ENCODE measurements at regions not wholly inside any gene's neighbourhood (a gene's known extent, or its start where the extent isn't known, plus 50 kb on each side); places are given as distances from the start of the nearest gene placed in this dataset.

DNA sequence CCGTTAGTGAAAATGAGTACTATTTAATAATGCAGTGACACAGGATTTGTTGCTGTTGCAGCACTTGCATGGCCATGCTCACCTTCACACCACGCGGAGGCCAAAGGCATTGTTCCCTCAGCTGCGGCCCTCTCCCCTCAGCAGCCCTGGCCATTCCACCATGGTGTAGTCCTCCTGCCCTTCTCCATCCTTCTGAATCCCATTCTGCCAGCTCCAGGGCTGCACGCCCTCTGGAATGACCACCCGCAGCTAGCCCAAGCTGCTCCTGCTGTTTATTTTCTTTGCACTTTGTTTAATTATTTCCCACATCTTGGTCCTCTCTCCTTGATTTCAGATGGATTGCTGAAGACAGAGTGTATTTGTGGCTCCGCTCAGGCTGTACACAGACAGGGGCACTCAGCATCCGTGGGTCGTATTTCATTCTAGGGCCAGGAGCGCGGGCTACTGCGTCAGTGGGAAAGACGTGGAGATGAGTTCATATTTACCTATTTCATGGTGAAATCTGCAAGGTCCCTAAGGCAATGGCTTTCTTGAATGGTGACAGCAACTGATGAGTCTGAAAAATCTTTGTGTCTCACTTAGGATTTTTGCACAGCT is 81.4 kb upstream of the DUSP22 start:
- DNase-seq = no peak

DNA sequence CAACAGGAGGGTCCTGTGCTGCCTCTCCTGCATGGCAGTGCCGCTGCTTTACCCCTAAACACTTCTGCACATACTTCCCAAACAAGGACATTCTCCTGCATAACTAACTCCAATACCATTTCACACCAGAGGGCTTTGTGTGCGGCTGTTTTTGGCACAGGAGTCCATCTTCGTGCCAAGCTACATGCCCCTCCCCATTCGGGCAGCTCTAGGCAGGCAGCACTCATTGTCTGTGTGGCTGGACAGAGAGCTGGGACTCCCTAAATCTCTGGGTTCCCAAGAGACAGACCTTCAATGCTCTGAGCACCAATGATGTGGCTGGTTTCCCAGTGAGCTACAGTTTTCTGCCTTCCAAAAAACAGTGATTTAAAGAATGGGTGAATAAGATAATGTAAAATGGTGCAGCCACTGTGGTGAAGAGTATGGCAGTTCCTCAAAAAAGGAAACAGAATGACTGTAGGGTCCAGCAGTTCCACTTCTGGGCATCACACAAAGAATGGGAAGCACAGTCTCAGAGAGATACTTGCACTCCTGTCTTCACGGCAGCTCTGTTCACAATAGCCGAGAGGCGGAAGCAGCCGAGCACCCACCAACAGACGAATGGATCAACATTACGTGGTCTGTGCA is 80.3 kb upstream of the DUSP22 start:
- no peak for DNase-seq

DNA sequence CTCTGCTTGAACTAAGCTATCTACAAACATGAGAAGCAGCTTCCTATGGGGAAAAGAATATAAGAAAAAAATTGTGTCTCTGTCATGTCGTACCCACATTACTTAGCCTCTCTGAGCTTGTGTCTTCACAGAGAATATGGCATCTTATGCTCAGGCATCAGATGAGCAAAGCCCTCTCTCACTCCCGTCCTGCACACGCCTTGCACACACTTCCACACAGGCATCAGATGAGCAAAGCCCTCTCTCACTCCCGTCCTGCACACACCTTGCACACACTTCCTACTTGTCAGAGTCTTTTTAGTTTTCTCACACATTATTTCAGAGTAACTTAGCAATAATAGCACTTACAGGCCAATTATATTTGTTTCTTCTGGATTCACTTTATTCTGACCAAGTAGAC is 79.0 kb upstream of the DUSP22 start:
- no peak for DNase-seq

DNA sequence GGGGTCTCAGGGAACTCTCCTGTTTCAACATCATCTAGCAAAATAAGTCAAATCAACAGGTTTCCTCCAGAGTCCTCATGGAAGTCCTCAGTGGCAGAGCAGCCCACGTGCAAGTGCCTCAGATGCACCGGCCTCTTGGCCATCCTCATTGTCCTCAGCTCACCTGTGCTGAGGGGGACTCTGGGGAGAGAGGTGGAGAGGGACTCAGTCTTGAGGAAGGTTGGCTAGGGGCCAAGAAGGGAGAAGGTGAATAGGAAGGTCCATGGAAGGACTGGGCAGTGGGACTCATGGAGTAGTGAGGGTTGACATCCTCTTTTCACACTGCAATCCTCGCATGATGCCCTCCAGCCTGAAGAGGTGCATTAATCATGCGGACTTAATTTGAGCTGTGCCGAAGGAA is 77.9 kb upstream of the DUSP22 start:
- DNase-seq = no peak

DNA sequence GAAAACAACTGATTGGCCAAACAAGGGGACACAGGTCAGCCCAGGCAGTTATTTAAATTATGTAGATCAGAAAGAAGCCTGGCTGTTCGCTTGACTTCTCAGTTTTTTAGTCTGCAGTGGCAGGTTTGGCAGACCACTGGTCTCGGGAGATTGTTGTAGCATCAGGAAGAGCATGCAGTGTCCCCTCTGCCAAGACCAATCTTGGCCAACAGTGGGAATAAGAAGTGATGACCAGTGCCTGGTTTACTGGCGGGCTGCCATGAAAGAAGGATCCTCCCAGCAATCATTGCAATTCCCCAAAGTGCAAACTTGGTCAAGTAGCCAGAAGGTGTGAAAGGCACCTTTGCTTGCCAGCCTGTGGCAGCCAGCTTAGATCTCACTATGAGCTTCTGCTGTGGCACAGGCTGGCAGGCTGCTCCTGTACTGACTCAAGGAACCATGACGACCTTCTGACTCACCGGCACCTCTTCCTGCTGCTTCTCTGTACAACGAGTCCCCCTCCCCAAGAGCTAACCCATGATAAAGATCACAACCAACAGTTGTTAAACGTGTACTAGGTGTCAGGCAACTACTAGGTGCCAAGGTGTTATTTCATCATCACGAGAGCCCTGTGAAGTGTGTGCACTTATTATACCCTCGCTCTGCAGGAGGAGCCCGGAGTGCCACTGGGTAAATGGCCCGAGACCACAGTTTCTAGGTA is 76.8 kb upstream of the DUSP22 start:
- DNase-seq = no peak

DNA sequence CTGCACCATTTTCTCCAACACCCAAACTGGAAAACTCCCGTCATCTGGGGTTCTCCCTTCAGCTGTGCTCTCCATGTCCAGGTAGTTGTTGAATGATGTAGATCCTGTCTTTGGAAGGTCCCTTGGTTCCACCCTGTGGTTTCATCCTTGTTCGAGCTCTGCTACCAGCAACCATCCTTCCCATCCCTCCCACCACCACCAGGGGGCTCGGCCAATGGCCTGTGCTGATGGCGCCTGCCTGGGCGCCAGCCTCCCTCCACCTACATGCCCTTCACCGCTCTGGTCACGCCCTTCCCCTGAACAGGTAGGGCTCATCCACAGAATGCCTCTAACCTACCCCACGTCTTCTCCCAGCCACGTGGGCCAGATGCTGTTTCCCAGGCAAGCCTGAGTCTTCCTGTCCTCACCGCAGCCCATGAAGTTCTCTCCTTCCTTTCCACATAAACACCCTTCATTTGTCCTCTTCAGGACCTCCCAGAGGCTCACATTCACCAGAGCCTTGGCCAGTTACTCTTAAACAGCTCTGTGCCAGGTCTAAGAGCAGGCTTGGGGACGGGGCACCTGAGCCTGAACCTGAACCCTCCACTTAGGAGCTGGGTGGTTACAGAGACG is 75.1 kb upstream of the DUSP22 start:
- no peak for DNase-seq

DNA sequence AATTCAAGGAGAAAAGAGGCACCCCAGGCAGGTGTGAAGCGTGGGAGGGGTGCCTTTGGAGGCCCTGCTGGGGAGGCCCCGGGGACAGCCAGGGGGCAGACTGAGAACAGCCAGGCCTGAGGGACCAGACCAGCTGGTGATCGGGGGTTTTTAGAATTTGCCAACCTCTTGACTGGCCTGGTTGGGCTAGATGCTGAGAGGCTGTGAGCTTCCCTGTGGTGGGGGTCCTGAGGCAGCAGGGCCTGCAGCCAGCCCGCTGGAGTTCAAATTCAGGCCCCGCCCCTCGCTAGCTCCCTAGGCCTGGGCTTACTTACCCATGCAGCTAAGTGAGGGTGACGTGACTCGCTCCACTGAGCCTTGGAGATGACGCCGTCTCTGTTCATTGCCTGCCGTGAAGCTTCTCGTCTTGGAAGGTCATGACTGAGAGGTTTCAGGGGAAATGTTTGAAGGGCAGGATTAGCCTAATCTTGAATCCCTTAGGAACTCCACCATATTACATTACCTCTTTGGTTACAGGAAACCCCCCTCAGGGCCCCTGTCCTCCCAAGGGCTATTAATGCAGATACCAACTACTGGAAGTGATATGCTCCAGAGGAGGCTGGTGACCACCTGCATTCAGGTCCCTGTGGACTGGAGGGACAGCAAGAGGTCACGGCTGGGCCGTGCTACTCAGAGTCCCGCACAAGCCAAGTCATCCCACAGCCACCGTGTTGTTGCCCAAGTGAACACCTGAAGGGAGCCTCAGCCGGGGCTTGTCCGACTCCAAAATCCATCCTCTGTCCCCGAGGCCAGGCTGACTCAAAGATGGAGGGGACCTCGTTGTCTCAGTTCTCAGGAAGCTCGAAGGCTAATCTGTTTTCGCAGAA is 73.9 kb upstream of the DUSP22 start:
- DNase-seq = peak in 1 of 2 experiments; percentile 15

DNA sequence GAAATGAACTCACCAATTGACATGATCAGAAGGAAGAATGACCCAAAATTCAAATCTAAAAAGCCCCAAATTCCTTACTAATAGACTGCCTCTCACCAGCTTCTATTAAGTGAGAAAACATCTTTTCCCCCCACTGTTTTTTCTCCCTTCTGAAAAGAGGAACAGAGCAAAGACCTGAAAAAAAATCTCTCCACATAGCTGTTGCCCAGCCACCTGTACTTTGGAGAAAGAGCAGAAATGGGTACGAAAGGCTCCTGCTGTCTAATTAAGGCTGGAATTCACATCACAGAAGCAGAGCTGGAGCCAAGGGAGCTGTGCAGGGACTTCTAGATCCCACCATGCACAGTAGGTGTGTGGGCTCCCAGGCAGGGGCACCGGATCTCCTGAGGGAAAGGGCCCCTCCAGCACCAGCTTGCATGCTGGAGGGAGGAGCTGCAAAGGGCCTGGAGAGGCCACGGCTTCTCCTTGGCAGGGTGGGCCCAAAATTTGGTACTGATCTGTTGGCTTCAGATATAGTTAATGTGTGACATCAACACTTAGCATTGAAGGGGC is 73.2 kb upstream of the DUSP22 start:
- no peak for DNase-seq

DNA sequence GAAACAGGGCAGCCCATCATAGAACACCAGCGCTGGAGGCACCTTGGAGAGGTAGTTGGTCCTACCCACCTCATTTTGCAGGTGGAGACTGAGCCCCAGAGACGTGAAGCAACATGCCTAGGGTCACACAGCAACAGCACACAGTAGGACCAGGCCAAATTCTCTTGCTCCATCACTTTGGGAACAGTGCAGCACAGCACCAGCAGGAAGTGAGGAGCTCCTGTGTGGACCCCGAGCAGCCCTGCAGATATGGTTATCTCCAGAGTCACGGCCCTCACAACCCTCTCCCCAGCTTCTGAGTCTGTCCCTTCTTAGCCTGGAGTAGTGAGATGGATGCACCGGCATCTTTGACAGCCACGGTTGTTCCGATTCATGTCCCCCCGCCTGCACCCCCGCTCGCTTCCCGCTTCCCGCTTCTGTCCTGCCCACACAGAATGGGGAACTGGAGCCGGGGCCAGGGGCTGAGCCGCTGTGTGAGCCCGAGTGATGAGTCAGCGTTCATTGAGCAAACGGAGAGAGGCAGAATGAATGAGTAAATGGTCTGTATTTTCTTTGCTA is 72.6 kb upstream of the DUSP22 start:
- DNase-seq = no peak

DNA sequence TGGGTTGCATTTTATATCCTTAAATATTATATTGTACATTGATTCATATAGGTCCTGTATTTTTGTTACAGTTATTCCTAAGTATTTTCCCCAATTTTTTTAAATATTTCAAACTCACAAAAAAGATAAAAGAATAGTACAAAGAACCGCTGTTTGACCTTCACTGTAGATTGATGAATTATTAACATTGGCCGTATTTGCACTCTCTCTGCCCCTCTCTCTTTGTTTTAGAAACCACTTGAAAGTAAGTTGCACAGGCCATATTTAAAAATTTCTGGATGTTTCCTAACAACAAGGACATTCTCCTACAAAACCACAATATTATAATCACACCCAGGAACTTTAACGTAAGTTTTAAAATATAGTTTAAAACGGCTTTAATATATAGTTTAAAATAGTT is 72.0 kb upstream of the DUSP22 start:
- DNase-seq = no peak

DNA sequence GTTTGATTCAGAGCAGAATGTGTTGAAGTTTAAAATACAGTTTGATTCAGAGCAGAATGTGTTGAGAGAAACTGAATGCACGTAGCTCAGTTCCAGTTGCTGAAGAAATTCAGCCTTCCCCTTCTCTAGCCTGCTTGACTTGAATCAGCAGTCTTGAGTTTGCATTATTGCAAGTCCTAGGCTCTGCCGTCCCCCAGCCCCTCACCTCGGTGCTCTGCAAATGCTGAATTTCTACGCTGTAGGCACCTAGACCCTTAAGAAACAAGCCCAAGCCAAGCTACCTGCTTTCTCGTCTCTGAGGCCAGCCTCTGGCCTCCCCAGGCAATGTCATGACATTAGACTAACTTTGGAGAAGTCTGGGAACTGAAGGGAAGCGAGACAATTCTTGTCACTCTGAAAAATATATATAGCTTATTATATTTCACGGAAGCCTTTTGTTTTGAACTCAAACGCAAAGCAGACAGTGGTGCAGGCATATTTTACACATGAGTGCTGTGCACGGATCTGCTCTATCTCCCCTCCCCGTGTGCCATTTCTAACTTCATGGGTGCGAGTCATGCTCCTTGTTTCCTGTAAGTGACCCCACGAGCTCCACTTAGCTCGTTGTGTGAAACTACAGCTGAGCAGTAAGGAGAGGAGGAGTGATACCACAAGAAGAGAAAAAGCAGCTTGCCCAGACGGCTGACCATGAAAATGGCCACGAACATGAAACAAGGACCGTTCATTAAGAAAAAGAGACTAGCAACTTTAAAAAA is 71.4 kb upstream of the DUSP22 start:
- no peak for DNase-seq

DNA sequence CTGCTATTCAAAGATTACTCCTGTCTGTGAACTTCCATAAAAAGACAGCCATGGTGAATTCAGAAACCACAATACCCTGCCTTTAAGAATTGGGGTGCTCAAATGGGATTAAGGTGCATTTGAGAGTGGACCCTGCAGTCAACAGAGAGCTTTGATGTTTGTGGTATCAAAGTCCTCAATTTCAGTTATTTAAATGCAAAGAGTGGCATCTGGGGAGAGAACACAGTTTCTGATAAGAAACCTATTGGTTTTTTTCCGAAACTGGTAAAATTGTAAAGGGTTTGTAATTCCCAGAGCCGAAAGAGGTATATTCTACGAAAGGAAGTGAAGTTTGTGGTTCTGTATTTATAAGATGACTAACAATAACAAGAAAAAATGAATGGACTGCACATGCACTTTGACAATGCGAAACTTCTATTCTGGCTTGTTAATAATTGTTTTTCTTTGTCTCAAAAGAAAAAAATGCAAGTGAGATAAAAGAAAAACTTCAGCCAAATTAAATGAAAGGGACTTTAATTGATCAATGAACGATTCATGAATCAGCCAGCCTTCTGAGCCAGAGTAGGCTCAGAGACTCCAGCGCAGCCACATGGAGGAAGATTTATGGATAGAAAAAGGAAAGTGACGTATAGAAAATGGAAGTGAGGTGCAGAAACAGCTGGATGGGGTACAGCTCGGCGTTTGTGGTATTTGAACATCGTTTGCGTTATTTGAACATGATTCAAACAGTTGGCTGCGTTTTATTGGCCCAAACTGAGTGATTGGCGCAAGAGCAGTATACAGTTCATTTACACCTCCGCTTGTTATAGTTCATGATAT is 70.5 kb upstream of the DUSP22 start:
- no peak for DNase-seq

DNA sequence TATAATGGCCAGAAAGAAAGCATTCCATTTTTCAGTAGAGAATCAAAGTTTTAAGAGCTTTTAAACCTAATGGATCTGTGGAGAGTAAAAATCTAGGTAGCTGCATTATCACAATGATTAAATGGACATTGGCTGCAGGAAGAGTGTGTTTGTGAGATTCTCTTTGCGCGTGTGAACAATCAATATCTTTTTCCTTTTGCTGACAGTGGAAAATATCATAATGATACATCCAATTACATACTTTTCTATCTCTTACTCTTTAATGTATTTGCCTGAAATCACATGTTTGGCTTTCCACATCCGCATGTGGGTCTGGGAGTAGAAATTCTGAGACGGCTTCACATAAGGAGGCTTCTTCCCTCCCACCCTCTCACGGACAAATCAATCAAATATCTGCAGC is 69.8 kb upstream of the DUSP22 start:
- DNase-seq = no peak

DNA sequence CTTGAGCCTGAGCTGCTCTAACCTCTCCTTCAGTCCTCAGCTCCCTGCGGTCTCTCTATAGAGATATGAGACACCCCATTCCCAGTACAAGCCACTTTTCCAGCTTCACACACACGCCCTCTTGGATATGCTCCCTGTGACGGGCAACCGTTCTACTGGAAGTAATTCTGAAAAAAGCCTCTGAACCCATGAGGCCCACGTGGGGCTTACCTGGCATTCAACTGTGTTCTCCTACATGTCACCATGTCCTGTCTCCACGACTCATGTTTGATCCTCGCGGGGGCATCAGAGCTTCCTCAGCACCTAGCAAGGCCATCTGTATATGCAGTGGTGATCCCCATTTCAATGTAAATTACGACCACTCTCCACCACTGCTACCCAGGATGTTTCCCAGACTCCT is 69.2 kb upstream of the DUSP22 start:
- DNase-seq = no peak

DNA sequence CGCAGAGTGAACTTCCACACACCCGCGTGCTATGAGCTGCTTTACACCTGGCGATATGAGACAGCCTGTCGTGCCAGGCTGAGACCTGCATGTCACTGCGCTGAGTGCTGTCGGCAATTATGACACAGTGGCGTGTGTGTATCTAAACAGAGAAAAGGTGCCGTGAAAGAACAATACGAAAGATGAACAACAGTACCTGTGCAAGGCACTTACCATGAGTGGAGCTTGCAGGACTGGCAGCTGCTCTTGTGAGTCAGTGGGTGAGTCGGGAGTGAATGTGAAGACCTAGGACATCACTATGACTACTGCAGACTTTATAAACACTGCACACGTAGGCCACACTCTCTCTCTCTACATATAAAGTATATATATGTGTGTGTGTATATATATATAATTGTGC is 68.5 kb upstream of the DUSP22 start:
- no peak for DNase-seq

DNA sequence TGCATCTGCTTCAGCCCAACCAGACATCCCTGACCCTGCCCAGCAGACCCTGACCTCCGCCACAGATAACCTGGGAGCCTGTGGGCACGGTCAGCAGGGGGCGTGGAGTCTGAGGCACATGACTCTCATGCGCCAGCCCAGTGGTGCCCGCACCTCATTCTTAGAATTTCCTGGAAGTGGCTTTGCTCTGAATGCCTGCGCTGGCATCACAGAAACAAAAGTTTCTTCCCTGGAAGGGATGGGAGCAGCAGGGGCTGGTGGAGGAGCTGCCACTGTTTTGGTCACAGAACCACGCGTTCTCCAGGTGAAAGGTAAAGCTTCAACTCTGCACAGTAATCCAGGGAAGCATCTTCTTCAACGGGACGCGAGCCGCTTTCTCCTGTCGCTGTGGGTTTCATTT is 67.9 kb upstream of the DUSP22 start:
- DNase-seq = no peak

DNA sequence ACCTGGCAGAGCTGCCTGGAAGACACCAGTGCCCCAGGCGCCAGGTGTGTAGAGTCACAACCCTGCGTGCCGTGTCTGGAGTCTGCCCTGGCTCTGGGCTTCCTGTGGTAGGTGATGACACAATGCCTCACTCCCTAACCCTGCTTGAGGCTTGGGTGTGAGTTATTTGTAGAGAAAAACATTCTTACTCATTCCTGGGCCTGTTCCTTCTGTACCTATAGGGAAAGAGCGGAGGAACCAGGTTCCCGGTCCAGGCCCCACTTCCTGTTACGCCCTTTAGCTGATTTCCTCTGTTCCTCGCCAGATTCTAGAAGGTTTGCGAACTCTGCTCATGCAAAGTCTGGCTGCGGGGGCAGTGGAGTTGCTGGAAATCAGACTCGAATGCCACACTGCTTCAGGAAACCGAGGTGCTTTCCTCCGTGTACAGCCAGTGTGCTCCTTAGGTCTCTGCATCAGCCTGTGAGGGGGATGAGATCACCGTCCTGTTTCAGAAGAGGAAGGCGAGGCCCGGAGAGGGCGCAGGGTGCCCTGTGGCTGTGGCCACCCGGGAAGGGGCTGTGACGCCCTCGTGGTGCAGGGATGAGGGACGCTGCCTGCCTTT is 67.1 kb upstream of the DUSP22 start:
- no peak for DNase-seq

DNA sequence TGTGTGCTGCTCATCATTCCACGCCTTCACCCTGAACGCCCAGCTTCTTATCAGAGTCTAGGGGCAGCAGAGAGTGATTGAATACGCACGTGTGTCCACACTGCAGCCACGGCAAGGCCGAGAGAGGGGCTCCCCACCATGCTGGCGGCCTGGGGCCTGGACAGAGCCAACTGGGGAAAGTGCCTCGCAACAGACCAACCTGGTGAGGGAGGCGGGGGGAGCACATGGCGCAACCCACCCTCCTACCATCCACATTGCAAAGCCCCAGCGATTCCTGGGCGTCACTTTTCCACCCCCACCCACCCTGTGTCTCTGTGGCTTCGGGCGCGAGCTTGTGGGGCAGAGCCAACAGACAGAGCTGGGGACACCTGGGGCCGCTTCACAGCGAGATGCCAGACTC is 66.4 kb upstream of the DUSP22 start:
- no peak for DNase-seq

DNA sequence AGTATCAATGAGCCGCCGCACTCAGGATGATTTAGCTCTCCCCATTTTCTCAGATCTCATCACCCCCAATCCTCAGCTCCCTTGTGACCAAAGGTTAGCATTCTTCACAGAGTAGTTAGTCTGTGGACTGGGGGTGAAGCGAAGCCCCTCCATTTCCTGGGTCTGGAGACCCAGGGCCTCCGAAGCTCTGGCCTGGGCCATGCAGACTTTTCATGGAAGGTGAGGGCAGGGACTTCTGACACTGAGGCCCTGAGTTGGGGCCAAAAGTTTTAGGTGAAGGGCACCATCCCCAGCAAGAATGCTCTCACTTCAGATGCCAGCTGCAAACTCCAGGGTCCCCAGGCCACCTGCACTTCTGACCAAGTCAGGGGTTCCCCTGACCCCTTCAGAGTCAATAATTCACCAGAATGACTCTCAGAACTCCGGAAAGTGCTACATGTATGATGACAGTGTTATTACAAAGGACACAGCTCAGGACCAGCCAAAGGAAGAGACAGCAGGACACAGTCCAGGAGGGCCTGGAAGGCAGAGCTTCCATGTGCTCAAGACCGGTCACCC is 65.7 kb upstream of the DUSP22 start:
- DNase-seq = no peak

Measured in NCI-H524 (cell line).